Endothelial cell of umbilical vein (primary cell): ENCODE measurements at regions not wholly inside any gene's neighbourhood (a gene's known extent, or its start where the extent isn't known, plus 50 kb on each side); places are given as distances from the start of the nearest gene placed in this dataset.

Source experiments
- BruUV-seq: library from RNA; stranded (reverse); fragments of 400-500 nt; replicated peaks from 2 replicates; lab custom pipeline; 2021; lab: Mats Ljungman, UMichigan
- CTCF ChIA-PET: fragments of 300-600, 350-600 bp; sonication (Branson Sonifier 250); formaldehyde crosslinking; loops from one replicate; lab custom pipeline; 2021; ENCODE audit warnings: antibody characterized with exemption, inconsistent platforms; lab: Charles Lee
- POLR2A ChIA-PET: fragments of 300-600, 350-600 bp; sonication (Branson Sonifier 250); formaldehyde crosslinking; loops from one replicate; lab custom pipeline; 2021; ENCODE audit warnings: antibody characterized with exemption, inconsistent platforms; lab: Charles Lee
- DNase-seq: peaks from one replicate; pipeline ENCODE4 v3.0.0-alpha.2; 2011; ENCODE audit warnings: low read depth, low spot score
- FAIRE-seq: peaks from 2 replicates; lab custom pipeline; 2011; peaks lifted over from hg19 to GRCh38; lab: Jason Lieb, UNC
- H2AFZ ChIP-seq: 2 replicates; pipeline ENCODE4 v1.6.0; 2012; ENCODE audit warnings: low read depth, low read length, control low read depth, inconsistent platforms
- H3K27ac ChIP-seq: 2 replicates; pipeline ENCODE4 v1.5.1; 2011; ENCODE audit warnings: low read depth, mild to moderate bottlenecking, control low read depth, low read length, moderate library complexity; ENCODE audit not compliant: insufficient read depth
- H3K27me3 ChIP-seq, 2 experiments: 2 replicates each; pipeline versions ENCODE4 v1.6.0 to v1.6.1; 2011; ENCODE audit warnings: low read length in 2 of 2, mixed read lengths in 1 of 2; ENCODE audit not compliant: control insufficient read depth in 2 of 2, insufficient read depth in 2 of 2
- H3K36me3 ChIP-seq, 2 experiments: 2 replicates in 1 of 2; 3 replicates in 1 of 2; pipeline ENCODE4 v1.5.1; 2011; ENCODE audit warnings: low read length in 2 of 2, mild to moderate bottlenecking in 1 of 2, moderate library complexity in 1 of 2; ENCODE audit not compliant: control insufficient read depth in 2 of 2, insufficient read depth in 2 of 2; ENCODE audit errors: extremely low read depth in 1 of 2
- H3K4me1 ChIP-seq: 3 replicates; pipeline ENCODE4 v1.5.1; 2011; ENCODE audit warnings: mild to moderate bottlenecking, low read length; ENCODE audit not compliant: control insufficient read depth, insufficient read depth; ENCODE audit errors: extremely low read depth
- H3K4me2 ChIP-seq: 2 replicates; pipeline ENCODE4 v1.6.1; 2011; ENCODE audit warnings: low read length, control low read depth, mixed read lengths; ENCODE audit not compliant: insufficient read depth
- H3K4me3 ChIP-seq, 3 experiments: fragments of 200-600 bp in 1 of 3; sonication (generic), shearing (Covaris generic) in 1 of 3; replicated peaks in 1 of 3; 2 replicates each; pipeline ENCODE4 v1.5.1; 2011 to 2016; ENCODE audit warnings: control low read depth in 3 of 3, low read length in 3 of 3, mild to moderate bottlenecking in 2 of 3, inconsistent platforms in 1 of 3, low read depth in 1 of 3, moderate library complexity in 1 of 3; ENCODE audit not compliant: insufficient read depth in 1 of 3
- H3K79me2 ChIP-seq: 2 replicates; pipeline ENCODE4 v1.6.0; 2012; ENCODE audit warnings: low read length, inconsistent platforms; ENCODE audit not compliant: control insufficient read depth, insufficient read depth
- H3K9ac ChIP-seq: replicated peaks from 2 replicates; pipeline ENCODE3; 2011; ENCODE audit warnings: low read length, control low read depth; ENCODE audit not compliant: insufficient read depth; ENCODE audit errors: extremely low read depth
- H3K9me1 ChIP-seq: replicated peaks from 3 replicates; pipeline ENCODE4 v1.6.0; 2011; ENCODE audit warnings: mild to moderate bottlenecking, low read length; ENCODE audit not compliant: control insufficient read depth, insufficient read depth; ENCODE audit errors: extremely low read depth
- H3K9me3 ChIP-seq: replicated peaks from 2 replicates; pipeline ENCODE4 v1.5.1; 2012; ENCODE audit warnings: low read length, inconsistent platforms; ENCODE audit not compliant: control insufficient read depth, insufficient read depth
- H4K20me1 ChIP-seq: replicated peaks from 2 replicates; pipeline ENCODE3; 2011; ENCODE audit warnings: mild to moderate bottlenecking, low read length; ENCODE audit not compliant: control insufficient read depth, insufficient read depth; ENCODE audit errors: extremely low read depth
- CTCF ChIP-seq, 2 donors: IDR thresholded peaks; 1 replicate in 1 of 2; 2 replicates in 1 of 2; pipeline ENCODE4 v1.5.1; 2011; ENCODE audit warnings: low read length in 2 of 2, mild to moderate bottlenecking in 2 of 2, moderate library complexity in 2 of 2, control low read depth in 1 of 2, inconsistent platforms in 1 of 2, low read depth in 1 of 2; ENCODE audit not compliant: insufficient read depth in 1 of 2; ENCODE audit errors: extremely low read depth in 1 of 2
- EZH2 ChIP-seq: IDR thresholded peaks from 2 replicates; pipeline ENCODE4 v1.6.1; 2012; ENCODE audit warnings: borderline replicate concordance, low read depth, mild to moderate bottlenecking, moderate library complexity, low read length, inconsistent platforms; ENCODE audit not compliant: severe bottlenecking
- FOS ChIP-seq: IDR thresholded peaks from 2 replicates; pipeline ENCODE4 v1.6.1; 2011; ENCODE audit warnings: mild to moderate bottlenecking, low read length, moderate library complexity, borderline replicate concordance; ENCODE audit not compliant: insufficient read depth
- GATA2 ChIP-seq: IDR thresholded peaks from 2 replicates; pipeline ENCODE4 v1.7.0; 2011; ENCODE audit warnings: low read depth, mild to moderate bottlenecking, moderate library complexity, mixed read lengths, low read length; ENCODE audit not compliant: insufficient read length, insufficient read depth
- JUN ChIP-seq: IDR thresholded peaks from 2 replicates; pipeline ENCODE4 v1.6.1; 2011; ENCODE audit warnings: borderline replicate concordance, low read depth; ENCODE audit not compliant: insufficient read length, insufficient read depth
- MAX ChIP-seq: IDR thresholded peaks from 2 replicates; pipeline ENCODE4 v1.6.1; 2011; ENCODE audit not compliant: insufficient read depth, insufficient read length
- MYC ChIP-seq: IDR thresholded peaks from one replicate; pipeline ENCODE4 v1.6.1; 2011; ENCODE audit warnings: mild to moderate bottlenecking, low read depth, low read length
- POLR2A ChIP-seq: IDR thresholded peaks from 2 replicates; pipeline ENCODE4 v1.6.1; 2012; ENCODE audit warnings: low read depth, mild to moderate bottlenecking, control low read depth, low read length
- POLR2AphosphoS5 ChIP-seq: IDR thresholded peaks from 2 replicates; pipeline ENCODE4 v1.6.1; 2012; ENCODE audit warnings: low read depth, mild to moderate bottlenecking, control low read depth, low read length, moderate library complexity; ENCODE audit not compliant: insufficient read depth
- dilution Hi-C: fragments of 300-500 bp; cut with MboI; formaldehyde crosslinking; loops from one replicate; pipeline ENCODE4 v1.15.0; 2019; ENCODE audit warnings: low sequenced_read_pairs; ENCODE audit not compliant: extremely low pct_ligation_motif_present
- intact Hi-C: fragments of 100-400 bp; cut with micrococcal nuclease; formaldehyde crosslinking; loops from one replicate; pipeline ENCODE4 v1.10.0; 2022

- H3K27ac ChIP-seq = no peak overlapping the region
- dilution Hi-C loops = no loop called here
- H4K20me1 ChIP-seq = no peaks in the 10 kb centered on the region
- intact Hi-C loops = no loop called here
- no peaks in the 10 kb centered on the region for H3K27me3 ChIP-seq
- no peak overlapping the region for H2AFZ ChIP-seq
- FAIRE-seq (no peak), DNase-seq (no peak)
- H3K4me2 ChIP-seq = no peak overlapping the region
- H3K79me2 ChIP-seq = no peaks in the 10 kb centered on the region
- no peaks in the 10 kb centered on the region for H3K36me3 ChIP-seq
- H3K4me1 ChIP-seq = no peaks in the 10 kb centered on the region
- CTCF ChIA-PET = no interaction called here
- no peak overlapping the region for H3K9ac ChIP-seq
- no peaks in the 10 kb centered on the region for H3K9me3 ChIP-seq
- TF ChIP-seq POLR2AphosphoS5 = no peak
- no peak for TF ChIP-seq GATA2
- TF ChIP-seq JUN = no peak
- TF ChIP-seq POLR2A = no peak
- TF ChIP-seq FOS = no peak
- TF ChIP-seq CTCF (IDR thresholded peaks at IDR 0.05; ENCODE audit: extremely low read depth in 1 of 2, insufficient read depth in 1 of 2, low read depth in 1 of 2, low read length in 2 of 2) = no peak
- no peak for TF ChIP-seq EZH2
- no peak for TF ChIP-seq MAX
- no peak for TF ChIP-seq MYC
- POLR2A ChIA-PET = no interaction called here
- no peaks in the 10 kb centered on the region for H3K9me1 ChIP-seq
- BruUV-seq = no TSS peak
- no peak overlapping the region for H3K4me3 ChIP-seq
Measured at GRCh38 chr1:240711020-240711419, 99.1 kb upstream of the GREM2 start.
